OCI-LY3 (cell line): ENCODE measurements at regions not wholly inside any gene's neighbourhood (a gene's known extent, or its start where the extent isn't known, plus 50 kb on each side); places are given as distances from the start of the nearest gene placed in this dataset.

Experiments
- H2AFZ ChIP-seq: fragments of 200-600, 300-600 bp; shearing (Covaris generic); 2 replicates; pipeline ENCODE4 v1.6.0; 2014; ENCODE audit warnings: antibody characterized with exemption, low read depth, low read length
- H3K27ac ChIP-seq: fragments of 200-600, 300-600 bp; sonication (generic); 2 replicates; pipeline ENCODE4 v1.5.1; 2014; ENCODE audit warnings: mild to moderate bottlenecking, low read length, moderate library complexity, mixed read lengths
- H3K27me3 ChIP-seq: fragments of 200-600, 300-600 bp; sonication (generic); 2 replicates; pipeline ENCODE4 v1.6.1; 2014; ENCODE audit warnings: low read depth, low read length, mixed read lengths
- H3K36me3 ChIP-seq: fragments of 200-600, 300-600 bp; sonication (generic); replicated peaks from 2 replicates; pipeline ENCODE3; 2014; ENCODE audit warnings: low read depth, low read length, mixed read lengths
- H3K4me1 ChIP-seq: fragments of 300-600, 200-600 bp; sonication (generic); 2 replicates; pipeline ENCODE4 v1.6.1; 2014; ENCODE audit warnings: low read length, mixed read lengths
- H3K4me2 ChIP-seq: fragments of 200-600, 300-600 bp; sonication (generic); 2 replicates; pipeline ENCODE4 v1.6.1; 2014; ENCODE audit warnings: low read length, mixed read lengths
- H3K4me3 ChIP-seq: fragments of 300-600, 200-600 bp; sonication (generic); 2 replicates; pipeline ENCODE4 v1.5.1; 2014; ENCODE audit warnings: antibody characterized with exemption, mild to moderate bottlenecking, low read length, moderate library complexity
- H3K79me2 ChIP-seq: fragments of 300-600, 200-600 bp; shearing (Covaris generic); 2 replicates; pipeline ENCODE4 v1.6.1; 2014; ENCODE audit warnings: mild to moderate bottlenecking, low read length, mixed read lengths
- H3K9ac ChIP-seq: fragments of 300-600, 200-600 bp; shearing (Covaris generic); 2 replicates; pipeline ENCODE4 v1.6.0; 2014; ENCODE audit warnings: mild to moderate bottlenecking, low read length, moderate library complexity
- H3K9me3 ChIP-seq: fragments of 200-600, 300-600 bp; shearing (Covaris generic); 2 replicates; pipeline ENCODE4 v1.6.1; 2014; ENCODE audit warnings: low read length, mixed read lengths; ENCODE audit not compliant: insufficient read depth
- H4K20me1 ChIP-seq: fragments of 200-600, 300-600 bp; sonication (generic); 2 replicates; pipeline ENCODE4 v1.6.1; 2016; ENCODE audit warnings: low read length, mixed read lengths; ENCODE audit not compliant: insufficient read depth
- EZH2phosphoT487 ChIP-seq: fragments of 200-600 bp; shearing (Covaris generic); IDR thresholded peaks from 2 replicates; pipeline ENCODE4 v1.6.1; 2018; ENCODE audit warnings: antibody characterized with exemption, mixed run types, low read depth
- TF ChIP-seq, protein P1 (sequence below): fragments of 200-600, 300-600 bp; sonication (generic); IDR thresholded peaks from 2 replicates; pipeline ENCODE4 v1.5.1; 2014; ENCODE audit warnings: antibody characterized with exemption, low read length, low read depth

DNA sequence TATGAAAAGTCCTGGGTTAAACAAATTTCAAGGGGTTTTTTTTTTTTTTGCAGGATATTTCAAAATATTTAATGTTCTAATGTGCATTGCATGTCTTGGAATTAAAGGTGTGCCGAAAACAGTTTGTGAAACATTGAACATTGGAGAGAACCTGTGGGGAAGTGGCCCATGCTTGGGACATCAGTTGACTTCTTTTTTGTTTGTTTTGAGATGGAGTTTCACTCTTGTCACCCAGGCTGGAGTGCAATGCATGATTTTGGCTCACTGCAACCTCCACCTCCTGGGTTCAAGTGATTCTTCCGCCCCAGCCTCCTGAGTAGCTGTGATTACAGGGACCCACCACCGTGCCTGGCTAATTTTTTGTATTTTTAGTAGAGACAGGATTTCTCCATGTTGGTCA lies 71.0 kb upstream of the RAPH1 start:
- H3K4me1 ChIP-seq, result no peaks in the 10 kb centered on the region
- H3K4me3 ChIP-seq, result no peak overlapping the region
- H3K27ac ChIP-seq, result no peak overlapping the region
- TF ChIP-seq, protein P1, sequence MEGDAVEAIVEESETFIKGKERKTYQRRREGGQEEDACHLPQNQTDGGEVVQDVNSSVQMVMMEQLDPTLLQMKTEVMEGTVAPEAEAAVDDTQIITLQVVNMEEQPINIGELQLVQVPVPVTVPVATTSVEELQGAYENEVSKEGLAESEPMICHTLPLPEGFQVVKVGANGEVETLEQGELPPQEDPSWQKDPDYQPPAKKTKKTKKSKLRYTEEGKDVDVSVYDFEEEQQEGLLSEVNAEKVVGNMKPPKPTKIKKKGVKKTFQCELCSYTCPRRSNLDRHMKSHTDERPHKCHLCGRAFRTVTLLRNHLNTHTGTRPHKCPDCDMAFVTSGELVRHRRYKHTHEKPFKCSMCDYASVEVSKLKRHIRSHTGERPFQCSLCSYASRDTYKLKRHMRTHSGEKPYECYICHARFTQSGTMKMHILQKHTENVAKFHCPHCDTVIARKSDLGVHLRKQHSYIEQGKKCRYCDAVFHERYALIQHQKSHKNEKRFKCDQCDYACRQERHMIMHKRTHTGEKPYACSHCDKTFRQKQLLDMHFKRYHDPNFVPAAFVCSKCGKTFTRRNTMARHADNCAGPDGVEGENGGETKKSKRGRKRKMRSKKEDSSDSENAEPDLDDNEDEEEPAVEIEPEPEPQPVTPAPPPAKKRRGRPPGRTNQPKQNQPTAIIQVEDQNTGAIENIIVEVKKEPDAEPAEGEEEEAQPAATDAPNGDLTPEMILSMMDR, result no peak
- TF ChIP-seq EZH2phosphoT487, result no peak
- no peak overlapping the region for H3K4me2 ChIP-seq
- no peak overlapping the region for H3K9ac ChIP-seq
- no peak overlapping the region for H2AFZ ChIP-seq
- no peaks in the 10 kb centered on the region for H4K20me1 ChIP-seq
- no peaks in the 10 kb centered on the region for H3K36me3 ChIP-seq
- H3K27me3 ChIP-seq, result peaks cover 56% of the 10 kb centered on the region
- no peaks in the 10 kb centered on the region for H3K79me2 ChIP-seq
- H3K9me3 ChIP-seq, result no peaks in the 10 kb centered on the region

DNA sequence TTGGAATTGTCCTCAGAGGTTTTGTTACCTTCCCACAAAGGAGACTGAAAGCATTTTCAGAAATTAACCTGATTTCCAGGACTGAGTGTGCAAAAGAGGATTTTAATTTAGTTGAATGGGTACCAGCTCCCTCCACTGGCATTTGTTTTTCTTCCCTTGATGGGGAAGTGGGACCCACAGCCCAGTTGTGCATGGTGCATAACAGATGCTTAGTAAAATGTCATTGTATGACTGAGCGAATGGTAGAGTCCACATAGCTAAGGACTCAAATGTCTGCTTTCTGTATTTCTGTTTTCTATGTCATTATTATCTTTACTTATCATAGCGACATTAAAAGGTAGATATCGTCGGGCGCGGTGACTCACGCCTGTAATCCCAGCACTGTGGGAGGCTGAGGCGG lies 75.5 kb upstream of the RAPH1 start:
- Histone ChIP-seq H3K79me2 (no peaks in the 10 kb centered on the region), H2AFZ (no peak overlapping the region), H3K4me1 (no peaks in the 10 kb centered on the region), H3K27ac (no peak overlapping the region), H3K36me3 (no peaks in the 10 kb centered on the region), H3K9ac (no peak overlapping the region), H3K9me3 (no peaks in the 10 kb centered on the region), H3K27me3 (peaks cover 23% of the 10 kb centered on the region), H3K4me2 (no peak overlapping the region), H3K4me3 (no peak overlapping the region), H4K20me1 (no peaks in the 10 kb centered on the region)
- TF ChIP-seq, protein P1, result no peak
- no peak for TF ChIP-seq EZH2phosphoT487

GRCh38 chr2:203612246-203612645 lies 77.1 kb upstream of the RAPH1 start:
- Histone ChIP-seq H3K4me3 (no peak overlapping the region), H4K20me1 (no peaks in the 10 kb centered on the region), H2AFZ (no peak overlapping the region), H3K27ac (no peak overlapping the region), H3K36me3 (no peaks in the 10 kb centered on the region), H3K9me3 (no peaks in the 10 kb centered on the region), H3K4me1 (no peaks in the 10 kb centered on the region), H3K27me3 (peaks cover 13% of the 10 kb centered on the region; the same call in 1 of the 2 replicates), H3K4me2 (no peak overlapping the region), H3K79me2 (no peaks in the 10 kb centered on the region), H3K9ac (no peak overlapping the region)
- TF ChIP-seq, protein P1, result no peak
- TF ChIP-seq EZH2phosphoT487, result no peak

GRCh38 chr2:203619267-203619878 lies 84.3 kb upstream of the RAPH1 start:
- Histone ChIP-seq H3K9me3 (no peaks in the 10 kb centered on the region), H2AFZ (no peak overlapping the region), H3K27me3 (no peaks in the 10 kb centered on the region), H3K27ac (no peak overlapping the region), H3K4me2 (no peak overlapping the region), H3K9ac (no peak overlapping the region), H3K79me2 (no peaks in the 10 kb centered on the region), H3K36me3 (no peaks in the 10 kb centered on the region), H3K4me1 (no peaks in the 10 kb centered on the region), H4K20me1 (no peaks in the 10 kb centered on the region), H3K4me3 (no peak overlapping the region)
- TF ChIP-seq, protein P1, result no peak
- no peak for TF ChIP-seq EZH2phosphoT487
